ENCODE measurements at regions not wholly inside any gene's neighbourhood (a gene's known extent, or its start where the extent isn't known, plus 50 kb on each side); places are given as distances from the start of the nearest gene placed in this dataset.
"Not testable (repeated sequence)": the region's sequence is repeated elsewhere in the genome, so short reads cannot be mapped to it uniquely, and the experiment has no call there.

DNA sequence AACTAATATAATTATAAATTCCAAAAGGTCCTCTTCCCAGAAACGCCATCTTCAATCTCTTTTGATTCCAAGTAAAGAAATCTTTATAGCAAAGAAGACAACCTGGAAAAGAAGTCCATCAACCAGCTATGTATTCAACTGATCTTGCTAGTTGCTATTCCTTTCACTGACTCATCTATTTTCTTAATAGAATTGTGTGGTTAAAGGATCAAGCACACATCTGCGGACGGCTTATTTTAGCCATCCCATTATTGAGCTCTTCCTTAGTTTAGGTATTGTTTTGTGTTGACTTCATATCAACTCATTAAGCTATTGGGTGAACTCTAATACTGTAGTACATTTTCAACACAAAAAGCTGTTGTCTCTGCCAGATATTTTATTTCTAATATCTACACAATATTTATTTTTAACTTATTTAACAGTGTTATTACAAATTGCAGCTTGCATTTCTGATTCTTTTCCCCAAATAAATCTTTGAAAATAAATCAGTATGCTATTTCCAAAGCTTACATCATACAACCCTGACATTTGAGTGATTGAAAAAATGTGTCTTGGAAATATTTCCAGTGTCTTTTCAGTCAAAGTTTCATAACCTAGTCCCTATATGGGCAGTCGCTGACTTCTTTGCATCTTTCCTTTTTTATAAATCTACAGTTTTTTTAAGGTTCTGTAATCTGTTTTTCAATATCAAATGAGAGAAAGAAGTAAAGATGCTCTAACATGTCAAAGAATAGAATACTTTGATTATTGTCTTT is 158.8 kb upstream of the SPRY2 start:
- no peak for DNase-seq

DNA sequence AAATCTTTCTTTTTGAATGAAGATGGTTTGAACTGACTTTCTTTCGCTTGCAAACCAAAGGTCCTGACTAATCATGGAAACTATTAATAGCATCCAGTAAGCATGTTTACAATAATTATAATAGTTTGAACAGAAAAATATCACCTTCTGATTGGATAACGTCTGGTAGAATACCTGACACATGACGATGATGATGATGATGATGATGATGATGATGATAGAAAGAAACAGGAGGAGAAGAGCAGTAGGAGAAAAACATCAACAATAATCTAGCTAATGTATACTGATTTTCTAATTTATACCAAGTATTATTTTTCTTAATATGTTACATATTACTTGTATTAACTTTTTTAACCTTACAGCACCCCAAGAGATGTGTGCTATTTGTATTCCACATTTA is 157.5 kb upstream of the SPRY2 start:
- DNase-seq = no peak

DNA sequence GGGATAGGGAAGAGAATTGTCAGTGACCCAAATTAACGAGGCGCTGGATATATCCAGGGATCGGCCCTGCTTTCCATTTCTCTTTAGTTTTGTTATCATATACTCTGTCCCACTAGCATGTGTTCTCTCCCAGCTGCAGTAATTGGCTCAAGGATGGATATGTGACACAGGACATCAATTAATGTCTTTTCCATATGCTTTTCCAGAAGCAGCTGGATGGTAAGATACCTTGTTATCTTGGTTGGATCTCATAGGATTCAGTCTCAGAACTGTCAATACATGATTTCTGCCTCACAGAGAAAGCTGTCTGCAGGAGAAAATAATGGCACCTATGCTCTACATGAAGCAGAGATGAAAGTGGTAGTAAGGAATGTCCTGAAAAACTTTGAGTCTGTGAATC is 157.1 kb upstream of the SPRY2 start:
- DNase-seq = no peak

DNA sequence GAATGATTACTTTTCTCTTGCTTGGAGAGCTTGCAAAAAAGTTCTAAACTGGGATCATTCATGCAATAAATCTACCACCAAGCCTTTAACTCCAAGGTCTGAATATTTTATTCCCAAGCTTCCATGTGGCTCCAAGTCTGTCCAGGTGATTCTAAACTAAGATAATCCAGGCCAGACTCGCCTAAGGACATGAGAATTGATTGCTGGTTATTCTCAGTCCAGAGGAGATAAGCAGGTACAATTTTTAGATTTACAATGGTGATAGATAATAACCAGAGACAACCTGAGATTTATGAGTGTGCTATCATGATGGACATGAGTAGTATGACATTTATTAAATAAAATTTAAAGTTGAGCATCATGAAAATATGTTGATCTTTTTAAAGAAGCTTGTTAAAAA is 156.5 kb upstream of the SPRY2 start:
- no peak for DNase-seq

DNA sequence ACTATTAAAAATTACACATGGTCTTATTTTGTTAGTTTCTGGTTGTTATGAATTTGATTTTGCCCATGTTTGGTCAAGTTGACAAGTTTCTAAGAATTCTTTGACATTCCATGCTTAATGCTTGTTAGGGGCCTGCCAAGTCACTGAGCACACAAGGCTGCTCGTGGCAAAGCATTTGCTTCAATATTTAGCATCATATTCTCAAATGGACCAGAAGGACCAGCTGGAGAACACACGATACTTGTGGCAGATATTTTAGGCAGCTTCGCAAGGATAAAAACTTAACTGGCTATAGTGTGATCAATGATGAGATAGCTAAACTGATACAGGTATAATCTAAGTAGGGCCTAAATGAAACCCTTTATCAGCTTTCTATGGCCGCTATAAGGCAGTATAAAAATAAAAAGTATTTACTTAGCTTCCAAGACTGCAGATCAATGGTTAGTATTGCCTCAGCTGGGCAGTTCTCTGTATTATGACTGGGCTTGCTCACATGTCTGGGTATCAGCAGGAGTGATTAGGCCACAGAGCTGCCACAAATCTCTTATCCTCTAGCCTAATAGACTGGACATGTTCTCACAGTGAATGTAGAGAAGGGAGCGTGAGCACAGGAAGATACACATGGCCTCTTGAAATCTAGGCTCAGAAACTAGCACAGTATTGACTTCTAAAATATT is 155.9 kb upstream of the SPRY2 start:
- DNase-seq = no peak

DNA sequence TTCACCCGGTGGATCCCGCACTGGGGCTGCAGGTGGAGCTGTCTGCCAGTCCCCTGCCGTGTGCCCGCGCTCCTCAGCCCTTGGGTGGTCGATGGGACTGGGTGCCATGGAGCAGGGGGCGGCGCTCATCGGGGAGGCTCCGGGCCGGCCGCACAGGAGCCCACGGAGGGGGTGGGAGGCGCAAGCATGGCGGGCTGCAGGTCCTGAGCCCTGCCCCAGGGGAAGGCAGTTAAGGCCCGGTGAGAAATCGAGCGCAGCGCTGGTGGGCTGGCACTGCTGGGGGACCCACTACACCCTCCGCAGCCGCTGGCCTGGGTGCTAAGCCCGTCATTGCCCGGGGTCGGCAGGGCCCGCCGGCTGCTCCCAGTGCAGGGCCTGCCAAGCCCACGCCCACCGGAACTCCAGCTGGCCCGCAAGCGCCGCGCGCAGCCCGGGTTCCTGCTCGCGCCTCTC is 149.6 kb upstream of the SPRY2 start:
- DNase-seq = not testable (repeated sequence)

DNA sequence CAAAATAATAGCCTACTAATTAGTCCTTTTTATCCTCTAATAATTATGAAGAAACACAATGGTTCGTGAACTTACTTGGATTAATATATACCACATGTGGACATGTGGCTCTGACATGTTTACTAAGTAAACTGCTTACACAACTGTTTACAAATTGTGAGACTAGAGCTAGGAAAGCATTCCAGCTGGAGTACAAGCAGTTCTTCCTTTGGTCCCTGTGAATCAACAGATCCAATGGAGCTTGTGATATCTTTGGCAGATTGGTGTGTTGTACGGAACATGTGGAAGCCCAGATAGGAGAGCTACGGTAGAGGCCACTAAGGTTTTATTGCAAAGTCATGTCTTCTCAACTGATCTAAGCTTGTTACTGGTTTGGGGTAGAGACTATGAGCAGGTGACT is 145.5 kb upstream of the SPRY2 start:
- no peak for DNase-seq

DNA sequence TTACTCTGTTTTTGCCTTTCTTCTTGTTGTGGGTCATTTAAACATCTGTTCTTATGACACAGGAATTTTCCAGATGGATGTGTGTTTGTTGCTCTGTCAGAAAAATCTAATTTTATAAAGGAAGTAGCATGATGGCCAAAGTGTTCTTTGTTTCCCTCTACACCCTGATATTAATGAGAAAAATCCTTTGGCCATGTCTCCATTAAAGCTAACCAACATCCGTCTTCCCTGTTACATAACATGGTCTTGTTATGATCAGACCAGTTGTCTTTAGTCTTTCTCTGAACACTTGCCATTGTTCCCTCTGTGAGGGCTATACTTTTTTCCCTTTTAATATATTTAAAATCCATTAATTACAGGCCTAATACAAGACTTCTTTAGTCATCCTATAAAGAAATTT is 142.2 kb upstream of the SPRY2 start:
- no peak for DNase-seq

DNA sequence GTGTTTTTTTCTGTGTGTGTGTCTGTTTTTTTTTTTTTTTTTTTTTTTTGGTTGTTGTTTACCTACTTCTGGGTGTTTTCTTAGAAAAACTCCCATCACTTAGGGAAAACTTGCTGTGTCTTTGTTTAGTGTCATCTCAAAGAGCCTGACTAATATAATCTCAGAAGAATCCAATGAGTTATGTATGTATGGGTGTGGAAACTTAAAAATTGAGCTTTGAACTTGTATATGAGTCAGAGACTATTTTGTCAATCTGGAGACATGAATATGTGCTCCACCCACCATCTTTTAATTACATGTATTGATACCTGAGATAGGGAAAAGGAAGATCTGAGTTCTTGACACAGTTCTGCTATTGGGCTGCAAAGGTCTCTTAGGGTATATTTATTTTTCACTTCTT is 140.7 kb upstream of the SPRY2 start:
- DNase-seq = no peak

DNA sequence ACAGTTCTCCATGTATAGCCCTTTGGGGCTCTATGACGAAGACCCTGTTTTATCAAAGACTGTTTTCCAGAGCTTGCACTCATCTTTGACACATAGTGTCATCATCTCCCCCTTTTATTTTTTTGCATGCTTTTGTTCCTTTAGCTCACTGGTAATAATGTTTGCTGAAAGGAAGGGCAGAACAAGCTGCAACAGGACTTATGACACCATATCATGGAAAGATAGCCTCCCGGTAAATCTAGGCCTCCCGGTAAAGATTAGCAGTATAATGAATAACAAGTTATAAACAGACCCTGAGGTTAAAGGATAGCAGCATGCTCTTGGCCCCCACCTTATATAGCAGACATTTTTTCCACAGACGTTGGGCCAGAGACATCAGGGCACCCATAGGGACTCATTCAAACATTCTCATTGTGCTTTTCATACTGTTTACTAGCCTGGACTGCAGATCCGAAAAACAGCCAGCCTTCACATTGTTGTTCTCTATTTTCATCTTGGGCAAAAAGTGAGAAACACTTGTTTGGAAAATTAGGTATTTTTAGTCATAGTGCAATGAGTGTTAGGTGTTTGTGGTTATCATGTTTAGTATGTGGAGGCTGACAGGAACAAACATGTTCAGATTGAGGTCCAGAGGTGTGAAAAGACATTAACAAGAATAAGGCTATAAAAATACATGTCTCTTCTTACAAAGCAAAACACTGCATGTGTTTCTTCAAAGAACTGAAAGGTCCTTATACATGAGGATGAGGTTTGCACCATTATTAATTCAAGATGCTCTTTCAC is 136.9 kb upstream of the SPRY2 start:
- DNase-seq = no peak

DNA sequence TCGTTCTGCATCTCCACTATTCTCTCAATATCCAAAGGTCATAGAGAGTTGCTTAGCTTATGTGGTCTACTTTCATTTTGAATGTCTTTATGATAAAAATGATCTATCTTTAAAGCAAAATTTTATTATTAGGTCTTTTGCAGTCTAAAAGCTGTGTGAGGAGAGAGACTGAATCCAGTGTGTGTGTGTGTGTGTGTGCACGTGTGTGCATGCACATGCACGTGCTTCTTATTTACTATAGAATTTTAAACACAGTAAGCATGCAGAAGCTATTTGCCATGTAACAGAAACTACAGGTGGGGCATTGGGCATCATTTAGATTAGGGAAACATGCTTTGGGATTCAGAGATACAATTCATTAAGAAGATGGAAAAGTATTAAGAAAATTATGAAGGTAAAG is 136.0 kb upstream of the SPRY2 start:
- no peak for DNase-seq

DNA sequence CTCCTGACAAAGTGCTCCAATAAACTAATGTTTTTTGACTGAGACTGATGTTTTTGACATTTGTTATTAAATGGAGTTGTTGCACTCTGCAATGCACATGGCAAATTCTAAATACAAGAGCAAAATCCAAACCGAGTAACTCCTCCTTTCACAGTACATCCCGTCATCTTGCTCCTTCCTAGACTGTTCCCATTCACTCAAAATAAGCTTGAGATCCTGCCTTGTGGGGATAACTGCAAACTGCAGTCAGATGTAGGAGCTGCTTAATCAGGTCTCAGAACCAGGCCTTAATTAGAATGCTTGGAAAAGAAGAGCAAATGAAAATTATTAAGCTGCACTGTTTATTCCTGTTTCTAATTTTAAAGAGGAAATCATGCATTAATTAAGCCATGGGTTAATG is 134.8 kb upstream of the SPRY2 start:
- no peak for DNase-seq

DNA sequence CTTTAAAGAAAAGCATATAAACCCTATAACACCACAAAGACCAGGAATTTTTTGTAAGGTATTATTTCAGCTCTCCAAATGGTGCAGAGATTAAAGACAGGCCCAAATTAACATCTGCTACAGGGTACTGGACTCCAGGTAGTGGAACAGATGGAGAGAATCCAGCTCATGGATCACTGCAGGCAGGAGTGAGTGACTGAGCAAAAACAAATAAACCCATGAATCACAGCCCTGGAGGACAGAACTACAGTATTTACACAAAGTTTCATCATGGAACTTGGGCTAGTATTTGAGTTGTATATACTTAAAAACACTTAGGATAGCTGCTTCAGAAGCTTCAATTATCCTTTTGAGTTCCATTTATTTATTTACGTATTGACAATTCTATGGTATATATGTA is 132.8 kb upstream of the SPRY2 start:
- no peak for DNase-seq

DNA sequence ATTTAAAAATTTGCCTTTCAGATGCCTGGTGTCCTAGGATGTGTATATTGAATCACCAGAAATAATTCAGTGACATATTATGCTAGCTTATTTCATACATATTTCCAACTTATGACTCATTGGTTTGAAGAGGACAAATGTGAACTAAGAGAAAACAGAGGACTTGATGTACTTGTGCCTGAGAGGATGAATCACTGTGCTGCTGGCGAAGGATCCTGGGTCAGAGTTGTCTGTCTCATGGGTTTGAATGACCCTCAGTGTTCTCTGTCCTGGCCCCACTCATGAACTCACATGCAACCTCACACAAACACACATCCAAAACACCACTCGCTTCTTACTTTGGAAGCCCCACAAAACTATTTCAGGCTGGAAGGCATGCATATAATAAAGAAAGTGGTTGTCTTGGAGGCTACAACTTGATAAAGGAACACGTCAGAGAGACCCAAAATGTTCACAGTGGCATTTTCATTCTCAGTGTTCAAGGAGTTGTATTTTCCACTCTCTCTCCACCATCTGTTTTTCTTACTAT is 129.0 kb upstream of the SPRY2 start:
- no peak for DNase-seq

DNA sequence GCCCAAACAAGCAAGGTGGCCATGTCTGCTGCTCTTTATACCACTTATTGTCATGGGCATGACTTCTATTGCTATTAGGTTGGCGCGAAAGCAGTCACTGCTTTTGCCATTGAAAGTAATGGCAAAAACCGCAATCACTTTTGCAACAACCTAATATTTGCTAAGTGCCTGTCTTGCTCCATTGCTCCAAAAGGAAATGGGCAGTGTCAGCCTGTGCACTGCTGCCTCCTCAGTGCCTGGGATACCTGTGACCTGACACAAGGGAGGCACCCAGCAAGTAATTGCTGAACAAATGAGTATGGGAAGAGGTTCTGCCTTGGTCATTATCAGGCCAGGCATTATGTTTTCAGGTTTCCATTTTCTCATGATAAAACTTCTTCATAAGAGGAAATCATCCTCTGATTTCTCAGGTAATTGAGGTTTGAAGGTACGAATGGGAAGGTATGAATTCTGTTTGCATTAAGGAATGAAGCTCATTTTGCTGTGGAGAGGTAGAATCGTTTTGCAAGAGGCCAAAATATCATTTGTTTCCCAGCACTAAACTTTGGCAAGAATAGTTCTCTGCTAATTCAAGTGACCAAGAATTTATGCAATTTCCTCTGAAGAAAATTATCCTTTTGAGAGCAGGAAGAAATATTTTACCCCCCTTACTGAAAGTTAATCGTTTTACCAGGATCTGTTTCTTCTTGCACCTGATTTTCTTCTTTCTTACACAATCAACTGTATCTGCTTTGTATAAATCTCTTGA is 128.4 kb upstream of the SPRY2 start:
- DNase-seq = no peak

DNA sequence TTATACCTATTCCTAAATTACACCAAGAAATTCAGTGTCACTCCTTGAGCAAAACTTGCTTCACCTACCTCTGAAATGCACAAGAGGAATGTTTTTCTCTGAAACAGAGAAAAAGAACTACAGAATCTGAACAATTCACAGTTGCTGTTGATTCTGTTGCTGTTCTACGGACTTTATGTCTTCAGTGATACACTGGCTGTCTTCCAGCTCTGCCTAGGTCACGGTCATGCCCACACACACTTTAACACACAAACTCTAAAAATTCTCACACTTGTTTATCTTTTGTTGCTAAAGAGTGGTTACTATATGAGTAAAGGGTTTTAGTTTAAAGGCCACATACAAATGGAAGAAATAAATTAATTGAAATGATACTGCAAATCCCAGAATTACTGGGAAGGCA is 124.4 kb upstream of the SPRY2 start:
- no peak for DNase-seq

DNA sequence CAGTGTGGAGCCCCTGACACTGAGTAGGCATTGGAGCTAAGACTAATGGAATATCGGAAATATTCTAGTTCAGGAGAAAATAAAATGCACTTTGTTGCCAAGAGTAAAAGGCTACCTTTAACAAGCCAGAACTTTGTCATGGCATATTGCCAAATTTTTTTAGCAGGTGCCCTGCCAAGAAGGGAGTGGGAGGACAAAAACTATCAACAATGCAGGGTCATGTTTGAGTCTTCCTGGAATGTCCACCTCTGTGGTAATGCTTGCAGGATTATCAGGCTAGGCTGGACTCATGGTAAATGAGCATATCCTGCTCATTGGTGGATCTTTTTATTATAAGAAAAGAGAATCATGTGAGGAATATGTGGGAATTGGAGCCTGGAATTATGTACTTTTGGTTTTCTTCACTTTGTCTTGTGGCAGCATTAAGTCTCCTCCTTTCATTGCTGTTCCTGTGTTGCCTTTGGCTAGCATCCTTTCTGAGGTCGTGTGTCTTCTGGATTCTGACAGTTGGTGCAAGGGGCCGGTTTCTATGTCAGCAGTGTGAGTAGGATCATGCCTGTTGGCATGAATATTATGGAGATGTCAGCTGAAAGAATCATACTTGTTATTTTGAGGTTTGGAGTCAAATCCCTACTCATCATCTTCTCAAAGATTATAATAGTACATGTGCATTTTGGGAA is 122.9 kb upstream of the SPRY2 start:
- no peak for DNase-seq

DNA sequence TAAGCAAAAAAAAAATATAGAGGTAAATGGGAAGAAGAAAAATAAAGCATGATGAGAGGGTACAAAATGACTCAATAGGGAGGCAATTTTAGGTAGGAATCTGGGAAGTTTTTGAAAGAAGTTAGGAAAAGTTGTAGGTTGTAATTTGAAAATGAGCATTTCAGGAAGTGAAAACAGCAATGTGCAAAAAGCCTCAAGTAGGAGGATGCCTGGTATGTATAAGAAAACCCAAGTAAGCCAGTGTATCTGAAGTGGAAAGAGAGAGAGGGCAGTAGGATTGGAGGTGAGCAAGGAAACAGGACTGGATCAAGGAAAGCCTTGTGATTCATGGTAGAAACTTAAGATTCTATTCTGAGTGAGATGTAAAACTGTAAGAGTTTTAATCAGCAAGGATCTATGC is 121.6 kb upstream of the SPRY2 start:
- DNase-seq = no peak

DNA sequence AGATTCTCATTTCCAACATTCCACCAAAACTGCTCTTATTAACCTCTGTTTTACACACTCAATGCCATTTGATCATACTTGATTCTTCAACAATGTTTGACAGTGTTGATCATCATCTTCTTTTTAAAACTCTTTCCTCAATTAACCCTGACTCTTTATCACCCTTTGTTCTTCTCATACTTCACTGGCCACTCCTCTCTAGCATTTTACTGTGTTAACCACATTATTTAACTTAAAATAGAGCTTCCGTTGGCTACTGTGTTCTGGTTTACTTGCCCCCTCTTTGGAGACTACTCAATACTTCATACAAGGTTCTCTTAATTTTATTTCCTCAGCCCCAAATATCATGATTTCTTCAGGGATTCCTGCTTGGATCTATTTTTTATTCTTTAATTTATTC is 121.1 kb upstream of the SPRY2 start:
- DNase-seq = no peak

DNA sequence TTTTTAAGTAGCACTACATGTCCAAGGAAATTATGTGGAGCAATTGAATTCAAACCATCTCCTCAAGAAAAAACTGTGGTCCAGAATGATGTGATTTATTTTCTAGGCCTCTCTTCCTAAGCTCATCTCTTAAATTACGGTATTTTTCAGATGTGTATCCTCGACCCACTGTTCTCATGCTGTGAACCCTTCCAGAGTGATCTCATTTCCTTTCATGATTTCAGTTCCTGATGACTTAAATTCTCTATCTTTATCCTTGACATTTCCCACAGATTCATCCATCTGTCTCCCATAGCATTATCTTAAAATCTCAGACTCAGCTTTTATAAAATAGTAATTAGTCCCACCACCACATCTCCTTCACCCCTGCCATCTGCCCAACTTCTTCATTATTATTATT is 117.6 kb upstream of the SPRY2 start:
- DNase-seq = no peak

DNA sequence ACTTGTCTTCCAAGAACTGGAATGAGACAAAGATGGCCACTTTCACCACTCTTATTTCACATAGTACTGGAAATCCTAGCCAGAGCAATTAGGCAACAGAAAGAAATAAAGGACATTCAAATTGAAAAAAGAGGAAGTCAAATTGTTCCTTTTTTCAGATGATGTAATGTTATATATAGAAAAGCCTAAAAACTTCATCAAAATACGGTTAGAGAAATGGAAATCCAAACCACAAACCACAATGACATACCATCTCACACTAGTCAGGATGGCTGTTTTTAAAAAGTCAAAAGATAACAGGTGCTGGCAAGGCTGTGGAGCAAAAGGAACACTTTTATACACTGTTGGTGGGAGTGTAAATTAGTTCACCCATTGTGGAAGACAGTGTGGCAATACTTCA is 113.3 kb upstream of the SPRY2 start:
- DNase-seq = no peak

DNA sequence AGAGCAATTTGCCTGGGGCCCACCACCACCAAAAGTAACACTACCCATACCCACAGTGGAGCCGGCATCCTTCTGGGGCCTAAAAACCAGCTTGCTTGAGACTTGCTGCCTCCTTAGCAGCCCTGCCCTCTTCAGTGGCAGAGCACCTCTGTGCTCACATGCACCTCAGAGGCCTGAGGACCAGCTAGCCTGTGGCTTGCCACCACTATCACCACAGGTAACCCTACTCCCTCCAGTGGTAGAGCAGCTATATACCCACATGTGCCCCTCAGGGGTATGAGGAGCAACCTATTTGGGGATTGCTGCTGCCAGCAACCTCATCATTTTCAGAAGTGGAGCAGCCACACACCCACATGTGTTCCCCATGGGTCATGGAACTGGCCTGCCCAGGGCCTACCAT is 111.4 kb upstream of the SPRY2 start:
- no peak for DNase-seq

Measured in NCI-H2107 (cell line).